NOMO-1 treated with DMSO at 0.1 percent for 48 hours (cell line): ENCODE measurements at regions not wholly inside any gene's neighbourhood (a gene's known extent, or its start where the extent isn't known, plus 50 kb on each side); places are given as distances from the start of the nearest gene placed in this dataset.

Experiments
- DNase-seq: peaks from one replicate; lab custom pipeline; 2025; ENCODE audit not compliant: unreplicated experiment; lab: John Stamatoyannopoulos, UW

- no peak for DNase-seq
Measured at GRCh38 chr2:12075603-12076002, 329.2 kb downstream of the LPIN1 start.

GRCh38 chr2:12076810-12077209, 330.4 kb downstream of the LPIN1 start:
- no peak for DNase-seq

- no peak for DNase-seq
Measured at GRCh38 chr2:12080360-12080759, 333.9 kb downstream of the LPIN1 start.

- DNase-seq = no peak
Measured at GRCh38 chr2:12081481-12082210, 335.2 kb downstream of the LPIN1 start.

GRCh38 chr2:12083081-12083581, 336.7 kb downstream of the LPIN1 start:
- no peak for DNase-seq

- no peak for DNase-seq
Measured at GRCh38 chr2:12083713-12084419, 337.4 kb downstream of the LPIN1 start.

GRCh38 chr2:12087175-12087574, 340.7 kb downstream of the LPIN1 start:
- DNase-seq = no peak

GRCh38 chr2:12087671-12088380, 341.4 kb downstream of the LPIN1 start:
- peak; percentile 5 for DNase-seq

GRCh38 chr2:12089001-12089400, 342.6 kb downstream of the LPIN1 start:
- DNase-seq = no peak

GRCh38 chr2:12089496-12089895, 343.1 kb downstream of the LPIN1 start:
- no peak for DNase-seq

- no peak for DNase-seq
Measured at GRCh38 chr2:12090072-12090471, 343.6 kb downstream of the LPIN1 start.

GRCh38 chr2:12090590-12090989, 344.2 kb downstream of the LPIN1 start:
- no peak for DNase-seq

- no peak for DNase-seq
Measured at GRCh38 chr2:12091201-12091806, 344.9 kb downstream of the LPIN1 start.

- no peak for DNase-seq
Measured at GRCh38 chr2:12094134-12094533, 347.7 kb downstream of the LPIN1 start.

GRCh38 chr2:12096051-12096787, 349.8 kb downstream of the LPIN1 start:
- DNase-seq = no peak

- DNase-seq = no peak
Measured at GRCh38 chr2:12096788-12097449, 350.5 kb downstream of the LPIN1 start.

GRCh38 chr2:12097859-12098258, 351.4 kb downstream of the LPIN1 start:
- DNase-seq = no peak

GRCh38 chr2:12099374-12099773, 352.9 kb downstream of the LPIN1 start:
- DNase-seq = no peak

GRCh38 chr2:12102679-12103078, 356.2 kb downstream of the LPIN1 start:
- no peak for DNase-seq

GRCh38 chr2:12105180-12105579, 358.7 kb downstream of the LPIN1 start:
- no peak for DNase-seq
